SK-N-SH (cell line): ENCODE measurements at regions not wholly inside any gene's neighbourhood (a gene's known extent, or its start where the extent isn't known, plus 50 kb on each side); places are given as distances from the start of the nearest gene placed in this dataset.

ENCODE experiments used
- CTCF ChIA-PET: fragments of 300-600, 350-600 bp; formaldehyde crosslinking; extraction: SDS; loops from one replicate; lab custom pipeline; 2021; lab: Yijun Ruan, JAX
- POLR2A ChIA-PET: fragments of 350-600 bp; sonication (Branson Sonifier 250); formaldehyde crosslinking; extraction: SDS; loops from one replicate; lab custom pipeline; 2020; ENCODE audit warnings: antibody characterized with exemption, inconsistent platforms; lab: Yijun Ruan, JAX
- DNase-seq: peaks from one replicate; pipeline ENCODE4 v3.0.0; 2012
- H2AFZ ChIP-seq: fragments of 200-600 bp; sonication (generic); 2 replicates; pipeline ENCODE4 v1.8.1; 2016; ENCODE audit warnings: antibody characterized with exemption, mild to moderate bottlenecking, low read depth
- H3F3A ChIP-seq: fragments of 200-600 bp; sonication (generic); replicated peaks from 2 replicates; pipeline ENCODE3; 2016; ENCODE audit warnings: antibody characterized with exemption, mild to moderate bottlenecking; ENCODE audit not compliant: insufficient read depth
- H3K27ac ChIP-seq, 2 experiments: fragments of 200-500 bp in 1 of 2; fragments of 200-600 bp in 1 of 2; sonication (Bioruptor generic) in 1 of 2; sonication (generic), shearing (Covaris generic) in 1 of 2; 2 replicates each; pipeline versions ENCODE4 v1.5.1 to v1.6.1; 2014 to 2016; ENCODE audit warnings: low read depth in 2 of 2, inconsistent platforms in 1 of 2, low read length in 1 of 2, mild to moderate bottlenecking in 1 of 2, mixed read lengths in 1 of 2
- H3K27me3 ChIP-seq: fragments of 200-600 bp; sonication (generic), shearing (Covaris generic); 2 replicates; pipeline ENCODE4 v1.6.1; 2016; ENCODE audit warnings: mixed run types; ENCODE audit not compliant: insufficient read depth
- H3K36me3 ChIP-seq, 2 experiments: fragments of 200-500 bp in 1 of 2; fragments of 200-600 bp in 1 of 2; sonication (Bioruptor generic) in 1 of 2; sonication (generic) in 1 of 2; replicated peaks in 1 of 2; 2 replicates each; pipeline versions ENCODE3 to v1.5.1; 2014 to 2016; ENCODE audit warnings: low read length in 1 of 2, mild to moderate bottlenecking in 1 of 2; ENCODE audit not compliant: insufficient read depth in 2 of 2, control insufficient read depth in 1 of 2
- H3K4me1 ChIP-seq, 2 experiments: fragments of 200-500 bp in 1 of 2; fragments of 200-600 bp in 1 of 2; sonication (Bioruptor generic) in 1 of 2; sonication (generic), shearing (Covaris generic) in 1 of 2; 2 replicates each; pipeline versions ENCODE4 v1.5.1 to v1.6.1; 2014 to 2016; ENCODE audit warnings: low read depth in 1 of 2, low read length in 1 of 2, mixed run types in 1 of 2; ENCODE audit not compliant: insufficient read depth in 2 of 2, control insufficient read depth in 1 of 2
- H3K4me2 ChIP-seq: fragments of 200-600 bp; sonication (generic), shearing (Covaris generic); 2 replicates; pipeline ENCODE4 v1.6.1; 2017; ENCODE audit warnings: mixed run types
- H3K4me3 ChIP-seq, 2 experiments: fragments of 200-500 bp in 1 of 2; fragments of 200-600 bp in 1 of 2; sonication (Bioruptor generic) in 1 of 2; sonication (generic), shearing (Covaris generic) in 1 of 2; 2 replicates each; pipeline versions ENCODE4 v1.5.1 to v1.8.1; 2014 to 2016; ENCODE audit warnings: low read depth in 2 of 2, inconsistent platforms in 1 of 2, low read length in 1 of 2, mild to moderate bottlenecking in 1 of 2, mixed read lengths in 1 of 2, moderate library complexity in 1 of 2
- H3K79me2 ChIP-seq: fragments of 200-600 bp; sonication (generic); 2 replicates; pipeline ENCODE4 v1.8.1; 2017; ENCODE audit warnings: mild to moderate bottlenecking; ENCODE audit not compliant: insufficient read depth
- H3K9ac ChIP-seq: fragments of 200-600 bp; sonication (generic); 2 replicates; pipeline ENCODE4 v1.6.1; 2017; ENCODE audit warnings: mixed run types
- H3K9me2 ChIP-seq: fragments of 200-600 bp; sonication (generic); 2 replicates; pipeline ENCODE4 v1.6.1; 2017; ENCODE audit warnings: mixed run types
- H3K9me3 ChIP-seq: fragments of 200-600 bp; sonication (generic); 2 replicates; pipeline ENCODE4 v1.6.1; 2017; ENCODE audit warnings: mixed run types, mild to moderate bottlenecking, moderate library complexity
- H4K20me1 ChIP-seq: fragments of 200-600 bp; sonication (generic); 2 replicates; pipeline ENCODE4 v1.6.1; 2017; ENCODE audit warnings: mild to moderate bottlenecking, mixed run types; ENCODE audit not compliant: insufficient read depth
- ELF1 ChIP-seq: IDR thresholded peaks from 2 replicates; pipeline ENCODE4 v1.4.0; 2012
- EZH2phosphoT487 ChIP-seq: fragments of 200-600 bp; sonication (generic); IDR thresholded peaks from 2 replicates; pipeline ENCODE4 v1.6.1; 2017; ENCODE audit warnings: low read depth, mixed run types, mild to moderate bottlenecking, antibody characterized with exemption, moderate library complexity, borderline replicate concordance
- FOXM1 ChIP-seq: IDR thresholded peaks from 2 replicates; pipeline ENCODE4 v1.4.0; 2012; ENCODE audit warnings: low read depth, mild to moderate bottlenecking
- GABPA ChIP-seq: IDR thresholded peaks from 2 replicates; pipeline ENCODE4 v1.4.0; 2012; ENCODE audit warnings: low read depth, mild to moderate bottlenecking
- JUND ChIP-seq: IDR thresholded peaks from 2 replicates; pipeline ENCODE4 v1.4.0; 2012
- MXI1 ChIP-seq: IDR thresholded peaks from 2 replicates; pipeline ENCODE4 v1.6.1; 2012; ENCODE audit warnings: mild to moderate bottlenecking, low read depth, low read length, improper control_type of control experiment
- NFIC ChIP-seq: IDR thresholded peaks from 2 replicates; pipeline ENCODE4 v1.4.0; 2012; ENCODE audit warnings: borderline replicate concordance
- POLR2AphosphoS5 ChIP-seq: IDR thresholded peaks from 2 replicates; pipeline ENCODE4 v1.6.1; 2012; ENCODE audit warnings: low read depth, low read length
- RAD21 ChIP-seq: IDR thresholded peaks from 2 replicates; pipeline ENCODE4 v1.6.1; 2012; ENCODE audit warnings: mild to moderate bottlenecking, low read length
- RXRA ChIP-seq: IDR thresholded peaks from 2 replicates; pipeline ENCODE4 v1.4.0; 2012; ENCODE audit warnings: low read depth, mild to moderate bottlenecking, borderline replicate concordance
- SMC3 ChIP-seq: IDR thresholded peaks from 2 replicates; pipeline ENCODE4 v1.6.1; 2012; ENCODE audit warnings: low read depth, low read length, improper control_type of control experiment
- TAF1 ChIP-seq: IDR thresholded peaks from 2 replicates; pipeline ENCODE4 v1.6.1; 2012; ENCODE audit warnings: low read depth, mild to moderate bottlenecking, low read length, moderate library complexity, borderline replicate concordance
- TEAD4 ChIP-seq: IDR thresholded peaks from 2 replicates; pipeline ENCODE4 v1.4.0; 2012; ENCODE audit warnings: mild to moderate bottlenecking, borderline replicate concordance; ENCODE audit not compliant: insufficient read depth
- YY1 ChIP-seq: IDR thresholded peaks from 2 replicates; pipeline ENCODE4 v1.4.0; 2012; ENCODE audit warnings: low read depth, mild to moderate bottlenecking
- WGBS: methylation state at CpG from one replicate; pipeline ENCODE4 v1.1.6; 2017; ENCODE audit warnings: low lambda C conversion rate; 5-methylcytosine and 5-hydroxymethylcytosine counted together
- TF ChIP-seq, protein P1 (sequence below): IDR thresholded peaks from 2 replicates; pipeline ENCODE4; 2012
- TF ChIP-seq, protein P2 (sequence below): fragments of 150-350 bp; IDR thresholded peaks from 2 replicates; pipeline ENCODE4 v1.6.1; 2017; ENCODE audit warnings: antibody characterized with exemption, low read length, low read depth, borderline replicate concordance
- TF ChIP-seq, protein P3 (sequence below): IDR thresholded peaks from 2 replicates; pipeline ENCODE4 v1.4.0; 2012; ENCODE audit warnings: low read depth, borderline replicate concordance
- TF ChIP-seq, protein P4 (sequence below): IDR thresholded peaks from 2 replicates; pipeline ENCODE4 v1.4.0; 2012; ENCODE audit warnings: low read depth, borderline replicate concordance

DNA sequence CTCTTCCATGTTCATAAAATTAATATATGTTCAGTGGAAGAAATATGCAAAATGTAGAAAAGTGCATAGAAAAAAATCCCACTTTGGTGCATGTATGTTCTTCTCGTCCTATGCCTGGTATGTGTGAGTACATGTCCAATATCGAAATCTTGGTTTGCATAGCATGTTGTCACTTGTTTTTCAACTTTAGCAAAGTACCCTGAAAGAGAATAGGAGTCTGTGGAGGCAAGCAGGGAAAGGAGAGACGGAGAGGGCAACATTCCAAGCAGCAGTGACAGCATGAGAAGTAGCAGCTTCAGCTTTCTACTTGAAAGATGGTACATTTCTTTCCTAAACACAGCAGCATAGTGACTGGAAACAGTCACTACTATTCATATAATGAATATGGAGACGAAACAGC is 56.8 kb upstream of the CACNA2D3 start:
- Histone ChIP-seq H3K9me2 (no peaks in the 10 kb centered on the region), H3F3A (no peaks in the 10 kb centered on the region), H3K79me2 (no peaks in the 10 kb centered on the region), H3K36me3 (no peaks in the 10 kb centered on the region), H3K9me3 (no peaks in the 10 kb centered on the region), H3K27me3 (no peaks in the 10 kb centered on the region), H2AFZ (no peak overlapping the region), H4K20me1 (no peaks in the 10 kb centered on the region), H3K9ac (no peak overlapping the region), H3K4me3 (no peak overlapping the region), H3K27ac (no peak overlapping the region), H3K4me1 (no peaks in the 10 kb centered on the region; a peak in 1 of 4 replicates), H3K4me2 (no peak overlapping the region)
- CTCF ChIA-PET, result no interaction called here
- WGBS, result 9% methylated on average over 4 of the region's 4 CpGs
- no peak for TF ChIP-seq SMC3
- TF ChIP-seq RAD21, result no peak
- TF ChIP-seq, protein P1, sequence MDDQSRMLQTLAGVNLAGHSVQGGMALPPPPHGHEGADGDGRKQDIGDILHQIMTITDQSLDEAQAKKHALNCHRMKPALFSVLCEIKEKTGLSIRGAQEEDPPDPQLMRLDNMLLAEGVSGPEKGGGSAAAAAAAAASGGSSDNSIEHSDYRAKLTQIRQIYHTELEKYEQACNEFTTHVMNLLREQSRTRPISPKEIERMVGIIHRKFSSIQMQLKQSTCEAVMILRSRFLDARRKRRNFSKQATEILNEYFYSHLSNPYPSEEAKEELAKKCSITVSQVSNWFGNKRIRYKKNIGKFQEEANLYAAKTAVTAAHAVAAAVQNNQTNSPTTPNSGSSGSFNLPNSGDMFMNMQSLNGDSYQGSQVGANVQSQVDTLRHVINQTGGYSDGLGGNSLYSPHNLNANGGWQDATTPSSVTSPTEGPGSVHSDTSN, result no peak
- TF ChIP-seq POLR2AphosphoS5, result no peak
- TF ChIP-seq NFIC, result no peak
- TF ChIP-seq, protein P2, sequence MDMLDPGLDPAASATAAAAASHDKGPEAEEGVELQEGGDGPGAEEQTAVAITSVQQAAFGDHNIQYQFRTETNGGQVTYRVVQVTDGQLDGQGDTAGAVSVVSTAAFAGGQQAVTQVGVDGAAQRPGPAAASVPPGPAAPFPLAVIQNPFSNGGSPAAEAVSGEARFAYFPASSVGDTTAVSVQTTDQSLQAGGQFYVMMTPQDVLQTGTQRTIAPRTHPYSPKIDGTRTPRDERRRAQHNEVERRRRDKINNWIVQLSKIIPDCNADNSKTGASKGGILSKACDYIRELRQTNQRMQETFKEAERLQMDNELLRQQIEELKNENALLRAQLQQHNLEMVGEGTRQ, result no peak
- no peak for TF ChIP-seq RXRA
- TF ChIP-seq JUND, result no peak
- no peak for TF ChIP-seq MXI1
- TF ChIP-seq EZH2phosphoT487, result no peak
- TF ChIP-seq ELF1, result no peak
- TF ChIP-seq GABPA, result no peak
- TF ChIP-seq, protein P3, sequence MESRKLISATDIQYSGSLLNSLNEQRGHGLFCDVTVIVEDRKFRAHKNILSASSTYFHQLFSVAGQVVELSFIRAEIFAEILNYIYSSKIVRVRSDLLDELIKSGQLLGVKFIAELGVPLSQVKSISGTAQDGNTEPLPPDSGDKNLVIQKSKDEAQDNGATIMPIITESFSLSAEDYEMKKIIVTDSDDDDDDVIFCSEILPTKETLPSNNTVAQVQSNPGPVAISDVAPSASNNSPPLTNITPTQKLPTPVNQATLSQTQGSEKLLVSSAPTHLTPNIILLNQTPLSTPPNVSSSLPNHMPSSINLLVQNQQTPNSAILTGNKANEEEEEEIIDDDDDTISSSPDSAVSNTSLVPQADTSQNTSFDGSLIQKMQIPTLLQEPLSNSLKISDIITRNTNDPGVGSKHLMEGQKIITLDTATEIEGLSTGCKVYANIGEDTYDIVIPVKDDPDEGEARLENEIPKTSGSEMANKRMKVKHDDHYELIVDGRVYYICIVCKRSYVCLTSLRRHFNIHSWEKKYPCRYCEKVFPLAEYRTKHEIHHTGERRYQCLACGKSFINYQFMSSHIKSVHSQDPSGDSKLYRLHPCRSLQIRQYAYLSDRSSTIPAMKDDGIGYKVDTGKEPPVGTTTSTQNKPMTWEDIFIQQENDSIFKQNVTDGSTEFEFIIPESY, result no peak
- TF ChIP-seq FOXM1, result no peak
- no peak for TF ChIP-seq TEAD4
- TF ChIP-seq, protein P4, sequence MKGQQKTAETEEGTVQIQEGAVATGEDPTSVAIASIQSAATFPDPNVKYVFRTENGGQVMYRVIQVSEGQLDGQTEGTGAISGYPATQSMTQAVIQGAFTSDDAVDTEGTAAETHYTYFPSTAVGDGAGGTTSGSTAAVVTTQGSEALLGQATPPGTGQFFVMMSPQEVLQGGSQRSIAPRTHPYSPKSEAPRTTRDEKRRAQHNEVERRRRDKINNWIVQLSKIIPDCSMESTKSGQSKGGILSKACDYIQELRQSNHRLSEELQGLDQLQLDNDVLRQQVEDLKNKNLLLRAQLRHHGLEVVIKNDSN, result no peak
- no peak for TF ChIP-seq YY1
- TF ChIP-seq TAF1, result no peak
- DNase-seq, result no peak
- POLR2A ChIA-PET, result no interaction called here
